ENCODE measurements at regions not wholly inside any gene's neighbourhood (a gene's known extent, or its start where the extent isn't known, plus 50 kb on each side); places are given as distances from the start of the nearest gene placed in this dataset.

DNA sequence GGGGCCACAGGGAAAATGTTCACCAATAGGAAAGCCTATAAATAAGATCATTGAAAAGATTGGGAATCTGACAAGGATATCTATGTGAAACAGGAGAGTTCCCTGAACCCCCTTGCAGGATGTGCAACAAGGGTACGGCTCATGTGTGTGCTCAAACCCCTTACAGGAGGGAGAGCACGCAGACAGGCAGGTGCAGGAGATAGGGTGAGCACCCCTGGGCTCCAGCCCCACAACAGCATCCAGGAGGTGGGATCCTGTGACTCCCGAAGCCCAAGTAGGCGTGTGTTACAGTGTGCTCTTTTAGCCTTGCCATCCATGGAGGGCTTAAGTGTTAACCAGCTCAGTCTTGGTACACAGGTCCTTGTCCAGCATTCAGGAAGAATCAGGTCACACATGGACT, 204.2 kb downstream of the BMP7 start:
- no peaks in the 10 kb centered on the region for H3K4me1 ChIP-seq (ENCODE audit: control insufficient read depth, insufficient read depth, low read length)
- BruUV-seq (replicated peaks): no TSS peak
- in situ Hi-C loops (cut with HindIII; ENCODE audit: low pct_unique_long_range_greater_than_20kb, low sequenced_read_pairs): no loop called here
- DNase-seq (ENCODE audit: low read depth, low spot score): no peak
- no peak for ATAC-seq
- H3K27me3 ChIP-seq (ENCODE audit: control insufficient read depth, insufficient read depth, low read length): peaks cover 17% of the 10 kb centered on the region
- intact Hi-C loops (cut with micrococcal nuclease; ENCODE audit: unreplicated experiment): no loop called here
- H3K27ac ChIP-seq (ENCODE audit: low read length): no peak overlapping the region
- TF ChIP-seq, protein P1, sequence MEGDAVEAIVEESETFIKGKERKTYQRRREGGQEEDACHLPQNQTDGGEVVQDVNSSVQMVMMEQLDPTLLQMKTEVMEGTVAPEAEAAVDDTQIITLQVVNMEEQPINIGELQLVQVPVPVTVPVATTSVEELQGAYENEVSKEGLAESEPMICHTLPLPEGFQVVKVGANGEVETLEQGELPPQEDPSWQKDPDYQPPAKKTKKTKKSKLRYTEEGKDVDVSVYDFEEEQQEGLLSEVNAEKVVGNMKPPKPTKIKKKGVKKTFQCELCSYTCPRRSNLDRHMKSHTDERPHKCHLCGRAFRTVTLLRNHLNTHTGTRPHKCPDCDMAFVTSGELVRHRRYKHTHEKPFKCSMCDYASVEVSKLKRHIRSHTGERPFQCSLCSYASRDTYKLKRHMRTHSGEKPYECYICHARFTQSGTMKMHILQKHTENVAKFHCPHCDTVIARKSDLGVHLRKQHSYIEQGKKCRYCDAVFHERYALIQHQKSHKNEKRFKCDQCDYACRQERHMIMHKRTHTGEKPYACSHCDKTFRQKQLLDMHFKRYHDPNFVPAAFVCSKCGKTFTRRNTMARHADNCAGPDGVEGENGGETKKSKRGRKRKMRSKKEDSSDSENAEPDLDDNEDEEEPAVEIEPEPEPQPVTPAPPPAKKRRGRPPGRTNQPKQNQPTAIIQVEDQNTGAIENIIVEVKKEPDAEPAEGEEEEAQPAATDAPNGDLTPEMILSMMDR (IDR thresholded peaks at IDR 0.05): no peak
- TF ChIP-seq POLR2AphosphoS5 (IDR thresholded peaks at IDR 0.05; ENCODE audit: low read depth, low read length): no peak
- no peak for TF ChIP-seq SIN3A (IDR thresholded peaks at IDR 0.05; ENCODE audit: borderline replicate concordance, insufficient read depth, low read depth, low read length)
- TF ChIP-seq, protein P2, sequence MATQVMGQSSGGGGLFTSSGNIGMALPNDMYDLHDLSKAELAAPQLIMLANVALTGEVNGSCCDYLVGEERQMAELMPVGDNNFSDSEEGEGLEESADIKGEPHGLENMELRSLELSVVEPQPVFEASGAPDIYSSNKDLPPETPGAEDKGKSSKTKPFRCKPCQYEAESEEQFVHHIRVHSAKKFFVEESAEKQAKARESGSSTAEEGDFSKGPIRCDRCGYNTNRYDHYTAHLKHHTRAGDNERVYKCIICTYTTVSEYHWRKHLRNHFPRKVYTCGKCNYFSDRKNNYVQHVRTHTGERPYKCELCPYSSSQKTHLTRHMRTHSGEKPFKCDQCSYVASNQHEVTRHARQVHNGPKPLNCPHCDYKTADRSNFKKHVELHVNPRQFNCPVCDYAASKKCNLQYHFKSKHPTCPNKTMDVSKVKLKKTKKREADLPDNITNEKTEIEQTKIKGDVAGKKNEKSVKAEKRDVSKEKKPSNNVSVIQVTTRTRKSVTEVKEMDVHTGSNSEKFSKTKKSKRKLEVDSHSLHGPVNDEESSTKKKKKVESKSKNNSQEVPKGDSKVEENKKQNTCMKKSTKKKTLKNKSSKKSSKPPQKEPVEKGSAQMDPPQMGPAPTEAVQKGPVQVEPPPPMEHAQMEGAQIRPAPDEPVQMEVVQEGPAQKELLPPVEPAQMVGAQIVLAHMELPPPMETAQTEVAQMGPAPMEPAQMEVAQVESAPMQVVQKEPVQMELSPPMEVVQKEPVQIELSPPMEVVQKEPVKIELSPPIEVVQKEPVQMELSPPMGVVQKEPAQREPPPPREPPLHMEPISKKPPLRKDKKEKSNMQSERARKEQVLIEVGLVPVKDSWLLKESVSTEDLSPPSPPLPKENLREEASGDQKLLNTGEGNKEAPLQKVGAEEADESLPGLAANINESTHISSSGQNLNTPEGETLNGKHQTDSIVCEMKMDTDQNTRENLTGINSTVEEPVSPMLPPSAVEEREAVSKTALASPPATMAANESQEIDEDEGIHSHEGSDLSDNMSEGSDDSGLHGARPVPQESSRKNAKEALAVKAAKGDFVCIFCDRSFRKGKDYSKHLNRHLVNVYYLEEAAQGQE (IDR thresholded peaks at IDR 0.05; ENCODE audit: insufficient read depth in 1 of 2, low read depth in 2 of 2, low read length in 1 of 2): no peak
- no peak for TF ChIP-seq TCF7L2 (IDR thresholded peaks at IDR 0.05; ENCODE audit: low read depth, low read length)
- ChIA-PET POLR2A (no interaction called here), CTCF (no interaction called here)
- H3K36me3 ChIP-seq (ENCODE audit: control insufficient read depth, insufficient read depth, low read length): no peaks in the 10 kb centered on the region
- no peak overlapping the region for H3K4me3 ChIP-seq (ENCODE audit: low read depth in 2 of 2, low read length in 2 of 2)
- H3K9me3 ChIP-seq (ENCODE audit: control insufficient read depth, insufficient read depth, low read depth, low read length): no peaks in the 10 kb centered on the region

DNA sequence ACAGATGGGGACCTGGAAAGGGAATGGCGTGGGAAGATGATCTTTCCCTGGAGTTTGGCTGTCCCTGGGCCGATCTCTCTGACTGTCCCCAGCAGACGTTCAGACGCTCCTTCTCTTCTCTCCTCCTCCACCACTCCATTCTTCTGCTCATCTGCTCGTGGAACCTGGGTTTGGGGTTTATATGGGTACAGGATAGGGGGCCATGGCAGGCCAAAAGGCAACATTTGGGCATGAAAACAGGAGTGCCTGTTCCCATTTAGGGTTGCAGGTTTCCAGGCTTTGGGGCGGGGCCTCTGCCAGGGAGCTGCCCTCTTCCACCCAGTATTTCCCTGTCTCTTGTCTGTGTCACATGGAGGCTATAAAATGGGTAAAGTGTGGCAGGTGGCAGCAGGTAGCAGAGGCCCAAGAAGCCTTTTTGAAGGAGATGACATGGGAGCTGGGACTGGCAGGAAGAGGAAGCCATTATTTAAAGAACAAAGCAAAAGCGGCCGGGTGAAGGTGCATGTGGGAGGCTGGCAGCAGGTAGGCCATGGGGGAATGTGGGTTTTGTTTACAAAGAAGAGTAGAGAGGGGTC, 203.7 kb downstream of the BMP7 start:
- H3K4me3 ChIP-seq (ENCODE audit: low read depth in 2 of 2, low read length in 2 of 2): no peak overlapping the region
- intact Hi-C loops (cut with micrococcal nuclease; ENCODE audit: unreplicated experiment): no loop called here
- peaks cover 17% of the 10 kb centered on the region for H3K27me3 ChIP-seq (ENCODE audit: control insufficient read depth, insufficient read depth, low read length)
- POLR2A ChIA-PET: no interaction called here
- no peak for TF ChIP-seq TCF7L2 (IDR thresholded peaks at IDR 0.05; ENCODE audit: low read depth, low read length)
- TF ChIP-seq POLR2AphosphoS5 (IDR thresholded peaks at IDR 0.05; ENCODE audit: low read depth, low read length): no peak
- no peak for TF ChIP-seq SIN3A (IDR thresholded peaks at IDR 0.05; ENCODE audit: borderline replicate concordance, insufficient read depth, low read depth, low read length)
- TF ChIP-seq, protein P1 (IDR thresholded peaks at IDR 0.05): no peak
- TF ChIP-seq, protein P2 (IDR thresholded peaks at IDR 0.05; ENCODE audit: insufficient read depth in 1 of 2, low read depth in 2 of 2, low read length in 1 of 2): no peak
- no peak for DNase-seq (ENCODE audit: low read depth, low spot score)
- H3K9me3 ChIP-seq (ENCODE audit: control insufficient read depth, insufficient read depth, low read depth, low read length): no peaks in the 10 kb centered on the region
- no peak for ATAC-seq
- in situ Hi-C loops (cut with HindIII; ENCODE audit: low pct_unique_long_range_greater_than_20kb, low sequenced_read_pairs): no loop called here
- H3K36me3 ChIP-seq (ENCODE audit: control insufficient read depth, insufficient read depth, low read length): no peaks in the 10 kb centered on the region
- CTCF ChIA-PET: no interaction called here
- no TSS peak for BruUV-seq (replicated peaks)
- no peaks in the 10 kb centered on the region for H3K4me1 ChIP-seq (ENCODE audit: control insufficient read depth, insufficient read depth, low read length)
- H3K27ac ChIP-seq (ENCODE audit: low read length): no peak overlapping the region
